HCT116 (cell line): ENCODE measurements at regions not wholly inside any gene's neighbourhood (a gene's known extent, or its start where the extent isn't known, plus 50 kb on each side); places are given as distances from the start of the nearest gene placed in this dataset.

Experiments used
- CTCF ChIP-seq, 3 experiments: fragments of 200-600 bp in 1 of 3; sonication (generic) in 1 of 3; IDR thresholded peaks in 2 of 3; conservative IDR thresholded peaks in 1 of 3; 2 replicates each; pipeline ENCODE4 v1.5.1; 2012 to 2017; ENCODE audit warnings: low read depth in 2 of 3, low read length in 2 of 3, antibody characterized with exemption in 1 of 3, borderline replicate concordance in 1 of 3, control low read depth in 1 of 3, mild to moderate bottlenecking in 1 of 3, mixed read lengths in 1 of 3, mixed run types in 1 of 3, moderate library complexity in 1 of 3; ENCODE audit not compliant: insufficient read depth in 1 of 3
- EZH2 ChIP-seq: fragments of 200-600 bp; sonication (generic); IDR thresholded peaks from 2 replicates; pipeline ENCODE4 v1.6.1; 2017; ENCODE audit warnings: antibody characterized with exemption, mixed run types
- EZH2phosphoT487 ChIP-seq: fragments of 200-600 bp; IDR thresholded peaks from 2 replicates; pipeline ENCODE4 v1.6.1; 2018; ENCODE audit warnings: antibody characterized with exemption, borderline replicate concordance
- MAX ChIP-seq: IDR thresholded peaks from 2 replicates; pipeline ENCODE4 v1.6.1; 2012
- POLR2A ChIP-seq: IDR thresholded peaks from 2 replicates; pipeline ENCODE4 v1.7.0; 2011; ENCODE audit warnings: borderline replicate concordance; ENCODE audit not compliant: insufficient read depth, insufficient read length; ENCODE audit errors: extremely low read depth
- POLR2AphosphoS5 ChIP-seq: IDR thresholded peaks from 2 replicates; pipeline ENCODE4 v1.6.1; 2011; ENCODE audit warnings: mild to moderate bottlenecking, low read depth, low read length, moderate library complexity
- RAD21 ChIP-seq: IDR thresholded peaks from 2 replicates; pipeline ENCODE4 v1.6.1; 2012; ENCODE audit warnings: low read depth, mild to moderate bottlenecking
- TCF7L2 ChIP-seq: IDR thresholded peaks from 2 replicates; pipeline ENCODE4 v1.7.0; 2011; ENCODE audit warnings: borderline replicate concordance, inconsistent platforms; ENCODE audit not compliant: insufficient read depth, insufficient read length; ENCODE audit errors: extremely low read depth
- YY1 ChIP-seq: IDR thresholded peaks from 2 replicates; pipeline ENCODE4 v1.6.1; 2011; ENCODE audit warnings: low read length, low read depth, moderate library complexity, mild to moderate bottlenecking; ENCODE audit not compliant: insufficient replicate concordance; ENCODE audit errors: extremely low read depth
- TF ChIP-seq, protein P1 (sequence below): IDR thresholded peaks from 2 replicates; pipeline ENCODE4 v1.6.1; 2012
- TF ChIP-seq, protein P2 (sequence below): IDR thresholded peaks from 2 replicates; pipeline ENCODE4 v1.6.1; 2011; ENCODE audit warnings: mild to moderate bottlenecking, low read length, moderate library complexity; ENCODE audit not compliant: insufficient replicate concordance; ENCODE audit errors: extremely low read depth

- TF ChIP-seq MAX (no peak), CTCF (IDR thresholded peaks at IDR 0.05 in 2 of 3, conservative IDR thresholded peaks at IDR 0.05 in 1 of 3; ENCODE audit: borderline replicate concordance in 1 of 3, insufficient read depth in 1 of 3, low read depth in 2 of 3, low read length in 2 of 3) (no peak), POLR2AphosphoS5 (no peak), EZH2phosphoT487 (no peak), TCF7L2 (no peak), EZH2 (no peak), POLR2A (no peak), RAD21 (no peak), YY1 (no peak)
- TF ChIP-seq, protein P1, sequence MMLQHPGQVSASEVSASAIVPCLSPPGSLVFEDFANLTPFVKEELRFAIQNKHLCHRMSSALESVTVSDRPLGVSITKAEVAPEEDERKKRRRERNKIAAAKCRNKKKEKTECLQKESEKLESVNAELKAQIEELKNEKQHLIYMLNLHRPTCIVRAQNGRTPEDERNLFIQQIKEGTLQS: no peak
- TF ChIP-seq, protein P2, sequence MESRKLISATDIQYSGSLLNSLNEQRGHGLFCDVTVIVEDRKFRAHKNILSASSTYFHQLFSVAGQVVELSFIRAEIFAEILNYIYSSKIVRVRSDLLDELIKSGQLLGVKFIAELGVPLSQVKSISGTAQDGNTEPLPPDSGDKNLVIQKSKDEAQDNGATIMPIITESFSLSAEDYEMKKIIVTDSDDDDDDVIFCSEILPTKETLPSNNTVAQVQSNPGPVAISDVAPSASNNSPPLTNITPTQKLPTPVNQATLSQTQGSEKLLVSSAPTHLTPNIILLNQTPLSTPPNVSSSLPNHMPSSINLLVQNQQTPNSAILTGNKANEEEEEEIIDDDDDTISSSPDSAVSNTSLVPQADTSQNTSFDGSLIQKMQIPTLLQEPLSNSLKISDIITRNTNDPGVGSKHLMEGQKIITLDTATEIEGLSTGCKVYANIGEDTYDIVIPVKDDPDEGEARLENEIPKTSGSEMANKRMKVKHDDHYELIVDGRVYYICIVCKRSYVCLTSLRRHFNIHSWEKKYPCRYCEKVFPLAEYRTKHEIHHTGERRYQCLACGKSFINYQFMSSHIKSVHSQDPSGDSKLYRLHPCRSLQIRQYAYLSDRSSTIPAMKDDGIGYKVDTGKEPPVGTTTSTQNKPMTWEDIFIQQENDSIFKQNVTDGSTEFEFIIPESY: no peak
Observed at GRCh38 chr11:130808541-130808940, 107.7 kb downstream of the SNX19 start.
